GM21515 (cell line): ENCODE measurements at regions not wholly inside any gene's neighbourhood (a gene's known extent, or its start where the extent isn't known, plus 50 kb on each side); places are given as distances from the start of the nearest gene placed in this dataset.
A peak's percentile ranks its signal among the peaks of the same experiment; 100 is the strongest.
"Not testable (repeated sequence)": the region's sequence is repeated elsewhere in the genome, so short reads cannot be mapped to it uniquely, and the experiment has no call there.

Experiments
- ATAC-seq: cut with Tn5 transposase; IDR thresholded peaks from one replicate; pipeline ENCODE4 v1.9.1; 2021; ENCODE audit not compliant: unreplicated experiment

DNA sequence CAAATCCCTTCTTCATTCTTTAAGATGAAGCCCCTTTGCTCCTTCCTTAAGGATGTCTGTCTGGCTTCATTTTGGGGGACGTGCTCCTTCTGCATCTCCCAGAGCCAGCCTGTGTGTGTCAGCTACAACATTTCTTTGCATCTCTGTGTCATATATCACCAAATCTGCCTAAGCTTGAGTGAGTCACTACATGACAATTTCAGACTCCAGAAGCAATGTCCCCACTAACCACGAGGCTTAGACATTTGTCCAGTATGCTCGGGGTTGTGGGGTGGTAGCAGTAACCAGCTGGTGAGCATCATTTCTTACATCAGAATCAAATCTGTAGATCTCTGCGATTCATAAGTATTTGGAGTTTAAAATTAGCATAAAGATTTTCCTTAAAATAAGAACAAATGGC, 54.1 kb upstream of the USP14 start:
- ATAC-seq: not testable (repeated sequence)

- ATAC-seq: not testable (repeated sequence)
Observed at GRCh38 chr18:105161-106053, 53.0 kb upstream of the USP14 start.

DNA sequence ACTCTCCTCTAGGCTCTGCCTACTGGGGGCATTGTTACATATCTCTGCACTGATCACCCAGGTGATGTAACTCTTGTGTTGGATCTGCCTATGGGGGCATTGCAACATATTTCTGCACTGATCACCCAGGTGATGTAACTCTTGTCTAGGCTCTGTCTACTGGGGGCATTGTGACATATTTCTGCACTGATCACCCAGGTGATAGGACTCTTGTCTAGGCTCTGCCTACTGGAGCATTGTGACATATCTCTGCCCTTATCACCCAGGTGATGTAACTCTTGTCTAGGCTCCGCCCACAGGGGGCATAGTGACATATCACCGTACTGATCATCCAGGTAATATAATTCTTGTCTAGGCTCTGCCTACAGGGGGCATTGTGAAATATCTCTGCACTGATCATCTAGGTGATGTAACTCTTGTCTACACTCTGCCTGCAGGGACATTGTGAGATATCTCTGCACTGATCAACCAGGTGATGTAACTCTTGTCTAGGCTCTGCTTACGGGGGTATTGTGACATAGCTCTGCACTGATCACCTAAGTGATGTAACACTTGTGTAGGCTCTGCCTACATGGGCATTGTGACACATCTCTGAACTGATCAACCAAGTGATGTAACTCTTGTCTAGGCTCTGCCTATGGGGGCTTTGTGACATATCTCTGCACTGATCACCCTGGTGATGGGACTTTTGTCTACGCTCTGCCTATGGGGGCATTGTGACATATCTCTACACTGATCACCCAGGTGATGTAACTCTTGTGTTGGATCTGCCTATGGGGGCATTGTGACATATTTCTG, 52.1 kb upstream of the USP14 start:
- not testable (repeated sequence) for ATAC-seq

- ATAC-seq: not testable (repeated sequence)
Observed at GRCh38 chr18:106868-107384, 51.4 kb upstream of the USP14 start.

- ATAC-seq: not testable (repeated sequence)
Observed at GRCh38 chr18:107464-107863, 50.9 kb upstream of the USP14 start.

DNA sequence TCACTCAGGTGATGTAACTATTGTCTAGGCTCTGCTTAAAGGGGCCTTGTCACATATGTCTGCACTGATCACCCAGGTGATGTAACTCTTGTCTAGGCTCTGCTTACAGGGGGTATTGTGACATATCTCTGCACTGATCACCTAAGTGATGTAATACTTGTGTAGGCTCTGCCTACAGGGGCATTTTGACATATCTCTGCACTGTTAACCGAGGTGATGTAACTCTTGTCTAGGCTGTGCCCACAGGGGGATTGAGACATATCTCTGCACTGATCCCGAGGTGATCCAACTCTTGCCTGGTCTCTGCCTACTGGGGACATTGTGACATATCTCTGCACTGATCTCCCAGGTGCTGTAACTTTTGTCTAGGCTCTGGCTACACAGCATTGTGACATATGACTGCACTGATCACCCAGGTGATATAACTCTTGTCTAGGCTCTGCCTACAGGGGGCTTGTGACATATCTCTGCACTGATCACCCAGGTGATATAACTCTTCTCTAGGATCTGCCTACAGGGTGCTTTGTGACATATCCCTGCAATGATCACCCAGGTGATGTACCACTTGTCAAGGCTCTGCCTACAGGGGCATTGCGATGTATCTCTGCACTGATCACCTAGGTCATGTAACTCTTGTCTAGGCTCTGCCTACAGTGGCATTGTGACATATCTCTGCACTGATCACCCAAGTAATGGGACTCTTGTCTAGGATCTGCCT, 50.3 kb upstream of the USP14 start:
- ATAC-seq: peak; percentile 55
